ENCODE measurements at regions not wholly inside any gene's neighbourhood (a gene's known extent, or its start where the extent isn't known, plus 50 kb on each side); places are given as distances from the start of the nearest gene placed in this dataset.

GRCh38 chr4:11704186-11704830 is 275.6 kb upstream of the HS3ST1 start:
- no peaks in the 10 kb centered on the region for H3K27me3 ChIP-seq (ENCODE audit: control insufficient read depth, insufficient read depth, low read length)
- no peaks in the 10 kb centered on the region for H3K36me3 ChIP-seq (ENCODE audit: control insufficient read depth, insufficient read depth, low read length)
- H3K4me1 ChIP-seq (ENCODE audit: control insufficient read depth, insufficient read depth, low read length), result no peaks in the 10 kb centered on the region
- no peaks in the 10 kb centered on the region for H3K9me3 ChIP-seq (ENCODE audit: control insufficient read depth, low read depth, low read length)
- DNase-seq, result no peak
- H3K27ac ChIP-seq (ENCODE audit: low read length), result no peak overlapping the region
- no peak overlapping the region for H3K4me3 ChIP-seq (ENCODE audit: low read length)
- 75% methylated on average over 1 of the region's 1 CpG for WGBS (ENCODE audit: insufficient coverage, low lambda C conversion rate)

GRCh38 chr4:11702886-11703557 is 274.3 kb upstream of the HS3ST1 start:
- no peak overlapping the region for H3K4me3 ChIP-seq (ENCODE audit: low read length)
- no peaks in the 10 kb centered on the region for H3K36me3 ChIP-seq (ENCODE audit: control insufficient read depth, insufficient read depth, low read length)
- H3K27ac ChIP-seq (ENCODE audit: low read length), result no peak overlapping the region
- no peaks in the 10 kb centered on the region for H3K4me1 ChIP-seq (ENCODE audit: control insufficient read depth, insufficient read depth, low read length)
- no CpG with 5 or more reads among the region's 3 CpGs for WGBS (ENCODE audit: insufficient coverage, low lambda C conversion rate)
- H3K9me3 ChIP-seq (ENCODE audit: control insufficient read depth, low read depth, low read length), result no peaks in the 10 kb centered on the region
- no peaks in the 10 kb centered on the region for H3K27me3 ChIP-seq (ENCODE audit: control insufficient read depth, insufficient read depth, low read length)
- DNase-seq, result no peak

DNA sequence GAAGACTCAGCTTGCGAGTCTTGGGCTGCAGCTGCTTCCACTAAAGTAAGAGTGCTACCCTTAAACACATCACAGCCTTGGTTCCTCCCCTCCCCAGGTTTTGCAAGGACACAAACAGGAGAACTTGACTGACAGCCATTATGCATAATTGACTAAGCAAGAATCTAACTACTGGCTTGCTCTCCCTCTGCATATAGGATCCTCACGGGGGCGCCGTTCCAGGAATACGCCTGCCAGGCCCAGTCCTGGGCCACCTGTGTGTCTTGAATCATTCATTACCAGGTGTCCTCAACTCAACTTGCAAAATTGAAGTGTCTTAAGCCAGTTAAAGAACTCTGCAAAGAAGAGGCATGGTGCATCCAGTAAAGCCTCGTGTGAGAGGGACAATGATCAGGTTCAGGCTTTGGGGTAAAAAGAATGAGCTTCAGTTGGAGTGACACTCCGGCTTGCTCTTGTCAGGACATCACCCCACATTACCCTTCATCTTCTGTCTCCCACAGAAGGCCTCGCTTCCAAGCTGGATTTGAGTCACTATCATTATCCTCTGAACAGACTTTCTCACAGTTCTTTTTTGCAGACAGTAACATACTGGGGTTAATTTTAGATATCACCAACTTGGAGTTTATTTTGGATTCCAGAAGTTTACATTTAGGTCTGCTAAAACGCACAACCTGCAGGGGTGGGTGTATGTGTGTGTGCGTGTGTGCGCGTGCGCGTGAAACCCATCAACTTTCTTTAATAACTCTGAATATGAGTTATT is 273.5 kb upstream of the HS3ST1 start:
- no peak for DNase-seq
- Histone ChIP-seq H3K9me3 (ENCODE audit: control insufficient read depth, low read depth, low read length) (no peaks in the 10 kb centered on the region), H3K4me3 (ENCODE audit: low read length) (no peak overlapping the region), H3K27me3 (ENCODE audit: control insufficient read depth, insufficient read depth, low read length) (no peaks in the 10 kb centered on the region), H3K27ac (ENCODE audit: low read length) (no peak overlapping the region), H3K4me1 (ENCODE audit: control insufficient read depth, insufficient read depth, low read length) (no peaks in the 10 kb centered on the region), H3K36me3 (ENCODE audit: control insufficient read depth, insufficient read depth, low read length) (no peaks in the 10 kb centered on the region)
- WGBS (ENCODE audit: insufficient coverage, low lambda C conversion rate), result 100% methylated on average over 1 of the region's 14 CpGs

GRCh38 chr4:11700751-11701226 is 272.1 kb upstream of the HS3ST1 start:
- WGBS (ENCODE audit: insufficient coverage, low lambda C conversion rate), result no CpG with 5 or more reads among the region's 3 CpGs
- H3K9me3 ChIP-seq (ENCODE audit: control insufficient read depth, low read depth, low read length), result no peaks in the 10 kb centered on the region
- H3K4me3 ChIP-seq (ENCODE audit: low read length), result no peak overlapping the region
- no peak for DNase-seq
- no peak overlapping the region for H3K27ac ChIP-seq (ENCODE audit: low read length)
- H3K36me3 ChIP-seq (ENCODE audit: control insufficient read depth, insufficient read depth, low read length), result no peaks in the 10 kb centered on the region
- H3K27me3 ChIP-seq (ENCODE audit: control insufficient read depth, insufficient read depth, low read length), result no peaks in the 10 kb centered on the region
- H3K4me1 ChIP-seq (ENCODE audit: control insufficient read depth, insufficient read depth, low read length), result no peaks in the 10 kb centered on the region

GRCh38 chr4:11698846-11699590 is 270.3 kb upstream of the HS3ST1 start:
- no peak overlapping the region for H3K4me3 ChIP-seq (ENCODE audit: low read length)
- no peak overlapping the region for H3K27ac ChIP-seq (ENCODE audit: low read length)
- no peaks in the 10 kb centered on the region for H3K36me3 ChIP-seq (ENCODE audit: control insufficient read depth, insufficient read depth, low read length)
- no peaks in the 10 kb centered on the region for H3K9me3 ChIP-seq (ENCODE audit: control insufficient read depth, low read depth, low read length)
- no peak for DNase-seq
- no peaks in the 10 kb centered on the region for H3K4me1 ChIP-seq (ENCODE audit: control insufficient read depth, insufficient read depth, low read length)
- no peaks in the 10 kb centered on the region for H3K27me3 ChIP-seq (ENCODE audit: control insufficient read depth, insufficient read depth, low read length)
- WGBS (ENCODE audit: insufficient coverage, low lambda C conversion rate), result 67% methylated on average over 3 of the region's 5 CpGs

GRCh38 chr4:11698033-11698432 is 269.3 kb upstream of the HS3ST1 start:
- H3K4me1 ChIP-seq (ENCODE audit: control insufficient read depth, insufficient read depth, low read length), result no peaks in the 10 kb centered on the region
- no peaks in the 10 kb centered on the region for H3K9me3 ChIP-seq (ENCODE audit: control insufficient read depth, low read depth, low read length)
- H3K36me3 ChIP-seq (ENCODE audit: control insufficient read depth, insufficient read depth, low read length), result no peaks in the 10 kb centered on the region
- no peak overlapping the region for H3K27ac ChIP-seq (ENCODE audit: low read length)
- DNase-seq, result no peak
- no peak overlapping the region for H3K4me3 ChIP-seq (ENCODE audit: low read length)
- WGBS (ENCODE audit: insufficient coverage, low lambda C conversion rate), result no CpG with 5 or more reads among the region's 2 CpGs
- no peaks in the 10 kb centered on the region for H3K27me3 ChIP-seq (ENCODE audit: control insufficient read depth, insufficient read depth, low read length)

DNA sequence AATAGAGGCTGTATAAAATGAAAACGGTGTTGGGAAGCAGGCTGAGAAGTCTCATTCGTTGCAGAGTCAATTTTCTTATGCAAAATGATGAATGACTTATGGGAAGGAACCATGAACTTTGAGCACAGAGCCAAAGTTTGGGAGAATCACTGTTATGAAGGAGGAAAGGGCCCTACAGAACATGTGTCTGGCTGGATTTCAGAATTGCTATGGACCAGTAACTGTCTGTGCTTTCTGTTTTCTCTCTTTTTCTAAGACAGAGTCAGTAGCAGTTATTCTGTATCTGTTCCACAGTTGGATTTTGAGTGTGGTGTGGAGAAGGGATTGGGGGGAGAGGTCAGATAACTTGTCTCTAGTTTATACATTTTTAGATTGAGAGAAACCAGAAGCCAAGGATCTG is 265.0 kb upstream of the HS3ST1 start:
- Histone ChIP-seq H3K27ac (ENCODE audit: low read length) (no peak overlapping the region), H3K27me3 (ENCODE audit: control insufficient read depth, insufficient read depth, low read length) (no peaks in the 10 kb centered on the region), H3K36me3 (ENCODE audit: control insufficient read depth, insufficient read depth, low read length) (no peaks in the 10 kb centered on the region), H3K9me3 (ENCODE audit: control insufficient read depth, low read depth, low read length) (no peaks in the 10 kb centered on the region), H3K4me3 (ENCODE audit: low read length) (no peak overlapping the region), H3K4me1 (ENCODE audit: control insufficient read depth, insufficient read depth, low read length) (no peaks in the 10 kb centered on the region)
- DNase-seq, result no peak
- WGBS (ENCODE audit: insufficient coverage, low lambda C conversion rate), result no CpG with 5 or more reads among the region's 2 CpGs

DNA sequence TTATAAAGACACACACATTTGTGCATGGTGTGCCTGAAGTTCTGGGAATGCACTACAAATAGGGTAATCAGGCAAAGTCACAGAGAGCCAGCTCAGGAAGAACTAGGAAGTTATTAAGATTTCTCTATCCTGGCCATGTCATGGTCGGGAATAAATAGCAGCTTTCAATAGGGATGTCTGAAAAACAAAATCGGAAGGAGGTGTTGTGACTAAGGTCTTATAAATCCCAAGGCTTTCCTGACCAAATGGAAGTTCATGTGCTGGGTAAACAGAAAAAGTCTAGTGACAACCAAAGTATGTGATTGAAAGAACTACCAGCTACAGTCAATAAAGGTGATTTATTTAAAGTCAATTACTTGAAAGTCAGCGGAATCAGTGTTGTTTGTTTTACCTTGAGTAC is 262.5 kb upstream of the HS3ST1 start:
- DNase-seq, result no peak
- Histone ChIP-seq H3K36me3 (ENCODE audit: control insufficient read depth, insufficient read depth, low read length) (no peaks in the 10 kb centered on the region), H3K27me3 (ENCODE audit: control insufficient read depth, insufficient read depth, low read length) (no peaks in the 10 kb centered on the region), H3K4me1 (ENCODE audit: control insufficient read depth, insufficient read depth, low read length) (no peaks in the 10 kb centered on the region), H3K9me3 (ENCODE audit: control insufficient read depth, low read depth, low read length) (no peaks in the 10 kb centered on the region), H3K27ac (ENCODE audit: low read length) (no peak overlapping the region), H3K4me3 (ENCODE audit: low read length) (no peak overlapping the region)
- 27% methylated on average over 2 of the region's 3 CpGs for whole genome bisulfite sequencing (ENCODE audit: insufficient coverage, low lambda C conversion rate)

DNA sequence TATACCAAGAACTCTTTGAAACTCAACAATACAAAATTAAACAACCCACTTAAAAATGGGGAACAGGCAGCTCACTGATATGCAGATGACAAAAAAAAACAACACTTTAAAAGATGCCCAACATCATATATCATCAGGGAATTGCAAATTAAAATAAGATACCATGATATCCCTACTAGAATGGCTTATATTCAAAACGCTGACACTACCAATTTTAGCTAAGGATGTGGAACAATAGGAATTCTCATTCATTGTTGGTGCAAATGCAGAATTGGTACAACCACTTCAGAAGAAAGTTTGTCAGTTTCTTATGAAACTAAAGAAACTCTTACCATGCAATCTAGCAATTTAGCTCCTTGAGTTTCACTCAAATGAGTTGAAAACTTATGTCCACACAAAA is 259.0 kb upstream of the HS3ST1 start:
- no peak overlapping the region for H3K27ac ChIP-seq (ENCODE audit: low read length)
- H3K4me1 ChIP-seq (ENCODE audit: control insufficient read depth, insufficient read depth, low read length), result no peaks in the 10 kb centered on the region
- H3K4me3 ChIP-seq (ENCODE audit: low read length), result no peak overlapping the region
- no peak for DNase-seq
- H3K9me3 ChIP-seq (ENCODE audit: control insufficient read depth, low read depth, low read length), result no peaks in the 10 kb centered on the region
- no peaks in the 10 kb centered on the region for H3K27me3 ChIP-seq (ENCODE audit: control insufficient read depth, insufficient read depth, low read length)
- H3K36me3 ChIP-seq (ENCODE audit: control insufficient read depth, insufficient read depth, low read length), result no peaks in the 10 kb centered on the region
- no CpG with 5 or more reads among the region's 1 CpG for WGBS (ENCODE audit: insufficient coverage, low lambda C conversion rate)

- Histone ChIP-seq H3K27me3 (ENCODE audit: control insufficient read depth, insufficient read depth, low read length) (no peaks in the 10 kb centered on the region), H3K9me3 (ENCODE audit: control insufficient read depth, low read depth, low read length) (no peaks in the 10 kb centered on the region), H3K36me3 (ENCODE audit: control insufficient read depth, insufficient read depth, low read length) (no peaks in the 10 kb centered on the region), H3K27ac (ENCODE audit: low read length) (no peak overlapping the region), H3K4me1 (ENCODE audit: control insufficient read depth, insufficient read depth, low read length) (no peaks in the 10 kb centered on the region), H3K4me3 (ENCODE audit: low read length) (no peak overlapping the region)
- no peak for DNase-seq
- no CpG with 5 or more reads among the region's 5 CpGs for WGBS (ENCODE audit: insufficient coverage, low lambda C conversion rate)
These were observed 256.8 kb upstream of the HS3ST1 start for GRCh38 chr4:11685481-11685880.
